ENCODE measurements at regions not wholly inside any gene's neighbourhood (a gene's known extent, or its start where the extent isn't known, plus 50 kb on each side); places are given as distances from the start of the nearest gene placed in this dataset.

- 95% methylated on average over 4 of the region's 4 CpGs; no CpG with 5 or more reads in 1 of the 2 experiments for WGBS, 2 experiments (ENCODE audit: extremely low coverage in 1 of 2, insufficient coverage in 1 of 2, insufficient read length in 1 of 2, insufficient replicate concordance in 2 of 2, low coverage in 1 of 2, low lambda C conversion rate in 2 of 2, missing lambda C conversion rate in 1 of 2)
- no peak for TF ChIP-seq MAFK (IDR thresholded peaks at IDR 0.05; ENCODE audit: low read depth, low read length)
- TF ChIP-seq SIX5 (IDR thresholded peaks at IDR 0.05; ENCODE audit: low read depth, low read length), result no peak
- TF ChIP-seq RBBP5 (IDR thresholded peaks at IDR 0.05; ENCODE audit: borderline replicate concordance, low read depth, low read length), result no peak
- TF ChIP-seq HDAC6 (IDR thresholded peaks at IDR 0.05; ENCODE audit: low read depth, low read length), result no peak
- TF ChIP-seq TAF1 (IDR thresholded peaks at IDR 0.05; ENCODE audit: low read depth, low read length), result no peak
- no peak for TF ChIP-seq GABPA (IDR thresholded peaks at IDR 0.05; ENCODE audit: borderline replicate concordance, insufficient read depth, low read length)
- TF ChIP-seq POLR2A (IDR thresholded peaks at IDR 0.05; ENCODE audit: control extremely low read depth in 1 of 2, low read depth in 2 of 2, low read length in 2 of 2), result no peak
- TF ChIP-seq POU5F1 (IDR thresholded peaks at IDR 0.05; ENCODE audit: low read depth, low read length), result no peak
- no peak for TF ChIP-seq GTF2F1 (IDR thresholded peaks at IDR 0.05; ENCODE audit: borderline replicate concordance, low read depth, low read length)
- no peak for TF ChIP-seq ASH2L (IDR thresholded peaks at IDR 0.05; ENCODE audit: low read length)
- TF ChIP-seq CREB1 (IDR thresholded peaks at IDR 0.05), result no peak
- no peak for TF ChIP-seq BCL11A (IDR thresholded peaks at IDR 0.05; ENCODE audit: low read depth in 2 of 2, low read length in 2 of 2)
- no peak for TF ChIP-seq RNF2 (IDR thresholded peaks at IDR 0.05; ENCODE audit: borderline replicate concordance, low read depth, low read length, missing control alignments, poor library complexity, severe bottlenecking)
- no peak for TF ChIP-seq HDAC2 (IDR thresholded peaks at IDR 0.05; ENCODE audit: borderline replicate concordance in 1 of 2, low read depth in 2 of 2, low read length in 2 of 2)
- TF ChIP-seq RFX5 (IDR thresholded peaks at IDR 0.05; ENCODE audit: borderline replicate concordance, low read depth, low read length), result no peak
- TF ChIP-seq KDM5A (IDR thresholded peaks at IDR 0.05; ENCODE audit: low read length), result no peak
Measured at GRCh38 chr16:8236816-8237215, 353.5 kb downstream of the TMEM114 start.

More at GRCh38 chr16:8236816-8237215, 353.5 kb downstream of the TMEM114 start:
- H3K14ac ChIP-seq (ENCODE audit: insufficient read length), result no peak overlapping the region
- H3K9ac ChIP-seq (replicated peaks in 1 of 4; ENCODE audit: extremely low read depth in 1 of 4, low read depth in 3 of 4, low read length in 3 of 4), result no peak overlapping the region
- POLR2A ChIA-PET (ENCODE audit: partially characterized antibody), result no interaction called here
- no peaks in the 10 kb centered on the region for H3K36me3 ChIP-seq (ENCODE audit: control insufficient read depth in 2 of 4, insufficient read depth in 4 of 4, low read length in 3 of 4)
- no peak overlapping the region for H2BK120ac ChIP-seq (replicated peaks; ENCODE audit: low read depth, low read length)
- H2BK5ac ChIP-seq (ENCODE audit: low read depth, low read length), result no peak overlapping the region
- no peak overlapping the region for H3K4me2 ChIP-seq (ENCODE audit: insufficient read depth in 1 of 2, low read depth in 2 of 2, low read length in 2 of 2)
- no peak overlapping the region for H2BK12ac ChIP-seq (ENCODE audit: low read depth, low read length)
- no peak overlapping the region for H2AK5ac ChIP-seq (ENCODE audit: low read depth, low read length)
- no peaks in the 10 kb centered on the region for H3K27me3 ChIP-seq (replicated peaks in 1 of 4; ENCODE audit: control insufficient read depth in 3 of 4, extremely low read depth in 1 of 4, insufficient read depth in 3 of 4, low read length in 3 of 4)
- H3K4me1 ChIP-seq (replicated peaks in 1 of 4; ENCODE audit: control insufficient read depth in 3 of 4, insufficient read depth in 4 of 4, low read length in 3 of 4), result no peaks in the 10 kb centered on the region
- no peak overlapping the region for H4K8ac ChIP-seq (ENCODE audit: extremely low read depth, insufficient read depth, low read length)
- no peak overlapping the region for H3K56ac ChIP-seq (replicated peaks; ENCODE audit: insufficient read length, low read depth, low read length)
- no peak overlapping the region for H3K18ac ChIP-seq (ENCODE audit: extremely low read depth, low read length)
- no peaks in the 10 kb centered on the region for H3K23me2 ChIP-seq (ENCODE audit: low read depth, low read length)
- H2AFZ ChIP-seq (ENCODE audit: low read length), result no peak overlapping the region
- FAIRE-seq, result no peak
- H4K5ac ChIP-seq (ENCODE audit: insufficient read length, low read depth, low read length), result no peak overlapping the region
- H2BK20ac ChIP-seq (ENCODE audit: low read length), result no peak overlapping the region
- no peak overlapping the region for H3K4ac ChIP-seq (replicated peaks; ENCODE audit: insufficient read length, low read depth, low read length)
- no peak overlapping the region for H4K91ac ChIP-seq (replicated peaks; ENCODE audit: insufficient read length, low read length)
- CTCF ChIA-PET (ENCODE audit: partially characterized antibody), result no interaction called here
- H3K9me3 ChIP-seq (ENCODE audit: insufficient read depth in 2 of 2, low read depth in 1 of 2, low read length in 1 of 2), result no peaks in the 10 kb centered on the region; a peak in 1 of 4 replicates
- H3K4me3 ChIP-seq (ENCODE audit: extremely low read depth in 1 of 4, insufficient read depth in 2 of 4, low read depth in 3 of 4, low read length in 4 of 4), result no peak overlapping the region
- DNase-seq (ENCODE audit: low read depth in 1 of 2, low spot score in 2 of 2), result no peak
- no peak overlapping the region for H2BK15ac ChIP-seq (ENCODE audit: low read length)
- no peak overlapping the region for H3K27ac ChIP-seq (ENCODE audit: low read depth, low read length)
- H4K20me1 ChIP-seq (replicated peaks in 1 of 2; ENCODE audit: control insufficient read depth in 1 of 2, insufficient read depth in 2 of 2, low read length in 2 of 2), result no peaks in the 10 kb centered on the region
- H3K23ac ChIP-seq (ENCODE audit: insufficient read length), result no peak overlapping the region
- no peaks in the 10 kb centered on the region for H3K79me1 ChIP-seq (ENCODE audit: low read depth, low read length)
- H3K79me2 ChIP-seq (ENCODE audit: control insufficient read depth in 1 of 2, insufficient read depth in 2 of 2, low read length in 2 of 2), result no peaks in the 10 kb centered on the region
